GM19238 (cell line): ENCODE measurements at regions not wholly inside any gene's neighbourhood (a gene's known extent, or its start where the extent isn't known, plus 50 kb on each side); places are given as distances from the start of the nearest gene placed in this dataset.

Experiments
- DNase-seq: peaks from one replicate; pipeline ENCODE4 v3.0.0; 2011; ENCODE audit warnings: low spot score; ENCODE audit not compliant: insufficient read length

GRCh38 chr1:29462096-29462495 is 225.8 kb downstream of the PTPRU start:
- no peak for DNase-seq

GRCh38 chr1:29461115-29461739 is 224.9 kb downstream of the PTPRU start:
- DNase-seq: no peak

- no peak for DNase-seq
Measured at GRCh38 chr1:29460694-29461093, 224.4 kb downstream of the PTPRU start.

- no peak for DNase-seq
Measured at GRCh38 chr1:29460041-29460610, 223.8 kb downstream of the PTPRU start.

GRCh38 chr1:29459620-29459945 is 223.3 kb downstream of the PTPRU start:
- DNase-seq: no peak

GRCh38 chr1:29458737-29459619 is 222.7 kb downstream of the PTPRU start:
- DNase-seq: no peak

- no peak for DNase-seq
Measured at GRCh38 chr1:29457496-29458368, 221.4 kb downstream of the PTPRU start.

- no peak for DNase-seq
Measured at GRCh38 chr1:29456685-29457435, 220.5 kb downstream of the PTPRU start.

- no peak for DNase-seq
Measured at GRCh38 chr1:29455781-29456180, 219.5 kb downstream of the PTPRU start.

- no peak for DNase-seq
Measured at GRCh38 chr1:29454616-29455380, 218.5 kb downstream of the PTPRU start.

GRCh38 chr1:29453502-29454240 is 217.3 kb downstream of the PTPRU start:
- peak; percentile 43 for DNase-seq

- no peak for DNase-seq
Measured at GRCh38 chr1:29452463-29453230, 216.3 kb downstream of the PTPRU start.

GRCh38 chr1:29451368-29451892 is 215.1 kb downstream of the PTPRU start:
- DNase-seq: no peak

- DNase-seq: no peak
Measured at GRCh38 chr1:29450591-29450990, 214.3 kb downstream of the PTPRU start.

GRCh38 chr1:29448456-29449235 is 212.3 kb downstream of the PTPRU start:
- no peak for DNase-seq

- DNase-seq: no peak
Measured at GRCh38 chr1:29447368-29447767, 211.0 kb downstream of the PTPRU start.
